K562 (cell line): ENCODE measurements at regions not wholly inside any gene's neighbourhood (a gene's known extent, or its start where the extent isn't known, plus 50 kb on each side); places are given as distances from the start of the nearest gene placed in this dataset.

Source experiments
- ARID1B ChIP-seq: fragments of 450-650 bp; IDR thresholded peaks from 2 replicates; pipeline ENCODE4 v1.6.1; 2016; ENCODE audit warnings: antibody characterized with exemption, mild to moderate bottlenecking, inconsistent platforms
- CBFB ChIP-seq: sonication (generic); formaldehyde crosslinking; IDR thresholded peaks from 2 replicates; pipeline ENCODE4 v1.4.0; 2020; ENCODE audit warnings: mild to moderate bottlenecking, missing genetic modification reagents
- DDX20 ChIP-seq: fragments of 450-650 bp; IDR thresholded peaks from 2 replicates; pipeline ENCODE4 v1.6.1; 2016; ENCODE audit warnings: missing genetic modification characterization, low read depth, mild to moderate bottlenecking, missing compliant biosample characterization, moderate library complexity
- DNMT1 ChIP-seq: fragments of 450-650 bp; IDR thresholded peaks from 2 replicates; pipeline ENCODE4 v1.6.1; 2016; ENCODE audit warnings: antibody characterized with exemption, mild to moderate bottlenecking
- E2F3 ChIP-seq: fragments of 250-450 bp; sonication (Bioruptor Pico); IDR thresholded peaks from 2 replicates; pipeline ENCODE4 v1.4.0; 2020; ENCODE audit warnings: mild to moderate bottlenecking
- EGR1 ChIP-seq: fragments of 450-650 bp; conservative IDR thresholded peaks from 2 replicates; pipeline ENCODE4 v1.6.1; 2017; ENCODE audit warnings: mild to moderate bottlenecking
- ESRRB ChIP-seq: fragments of 250-450 bp; sonication (Bioruptor Pico); IDR thresholded peaks from 2 replicates; pipeline ENCODE4 v1.5.0; 2020; ENCODE audit warnings: mild to moderate bottlenecking, moderate library complexity, borderline replicate concordance
- ETV1 ChIP-seq: fragments of 450-650 bp; conservative IDR thresholded peaks from 2 replicates; pipeline ENCODE4 v1.6.1; 2016; ENCODE audit warnings: missing genetic modification characterization, control low read depth, low read depth, missing compliant biosample characterization
- GABPA ChIP-seq: fragments of 200-800 bp; sonication (Bioruptor generic); conservative IDR thresholded peaks from 2 replicates; pipeline ENCODE4 v1.6.1; 2016; ENCODE audit warnings: low read depth, missing genetic modification characterization, missing compliant biosample characterization
- IRF2 ChIP-seq: sonication (generic); formaldehyde crosslinking; IDR thresholded peaks from 2 replicates; pipeline ENCODE4 v1.8.1; 2022; ENCODE audit warnings: mild to moderate bottlenecking, missing genetic modification reagents
- KDM1A ChIP-seq, 2 experiments: fragments of 450-650 bp; IDR thresholded peaks; 2 replicates each; pipeline ENCODE4 v1.6.1; 2016; ENCODE audit warnings: mild to moderate bottlenecking in 2 of 2
- KLF6 ChIP-seq: fragments of 250-450 bp; sonication (Bioruptor Pico); IDR thresholded peaks from 2 replicates; pipeline ENCODE4 v1.4.0; 2020; ENCODE audit warnings: mild to moderate bottlenecking, moderate library complexity, borderline replicate concordance
- LARP7 ChIP-seq: fragments of 450-650 bp; IDR thresholded peaks from 2 replicates; pipeline ENCODE4 v1.6.1; 2016
- LEF1 ChIP-seq: fragments of 450-650 bp; IDR thresholded peaks from 2 replicates; pipeline ENCODE4 v1.6.1; 2016; ENCODE audit warnings: mild to moderate bottlenecking
- MECOM ChIP-seq: fragments of 250-450 bp; sonication (Bioruptor Pico); IDR thresholded peaks from 2 replicates; pipeline ENCODE4 v1.8.0; 2022; ENCODE audit warnings: inconsistent platforms
- MEF2A ChIP-seq: IDR thresholded peaks from 2 replicates; pipeline ENCODE4 v1.6.1; 2011; ENCODE audit warnings: low read depth, mild to moderate bottlenecking, low read length, moderate library complexity; ENCODE audit not compliant: control insufficient read depth
- MEF2D ChIP-seq: conservative IDR thresholded peaks from 2 replicates; pipeline ENCODE4 v1.6.1; 2016; ENCODE audit warnings: low read depth, missing genetic modification characterization, missing compliant biosample characterization
- MTA1 ChIP-seq: fragments of 450-650 bp; IDR thresholded peaks from 2 replicates; pipeline ENCODE4 v1.6.1; 2017; ENCODE audit warnings: borderline replicate concordance
- NCOR1 ChIP-seq: fragments of 450-650 bp; IDR thresholded peaks from 2 replicates; pipeline ENCODE4 v1.6.1; 2016; ENCODE audit warnings: mild to moderate bottlenecking, moderate library complexity
- NR4A1 ChIP-seq, 2 experiments: fragments of 250-450 bp in 1 of 2; fragments of 450-650 bp in 1 of 2; sonication (Bioruptor Pico) in 1 of 2; IDR thresholded peaks; 2 replicates each; pipeline versions ENCODE4 v1.4.0 to v1.6.1; 2016 to 2020; ENCODE audit warnings: mild to moderate bottlenecking in 2 of 2, missing compliant biosample characterization in 1 of 2, missing genetic modification characterization in 1 of 2, moderate library complexity in 1 of 2
- SMARCC2 ChIP-seq: fragments of 450-650 bp; IDR thresholded peaks from 2 replicates; pipeline ENCODE4 v1.6.1; 2017; ENCODE audit warnings: antibody characterized with exemption, moderate library complexity, mild to moderate bottlenecking, low read depth
- STAG1 ChIP-seq: sonication (generic); formaldehyde crosslinking; IDR thresholded peaks from 2 replicates; pipeline ENCODE4 v1.5.0; 2020; ENCODE audit warnings: missing genetic modification reagents, borderline replicate concordance
- TCF7L2 ChIP-seq: fragments of 150-350 bp; IDR thresholded peaks from 2 replicates; pipeline ENCODE4 v1.6.1; 2016; ENCODE audit warnings: low read depth, mild to moderate bottlenecking, low read length, moderate library complexity
- TGIF2 ChIP-seq: sonication (generic); formaldehyde crosslinking; IDR thresholded peaks from 2 replicates; pipeline ENCODE4 v1.8.1; 2022; ENCODE audit warnings: mild to moderate bottlenecking, missing genetic modification reagents, moderate library complexity
- ZBTB34 ChIP-seq: fragments of 250-450 bp; sonication (Bioruptor Pico); IDR thresholded peaks from 2 replicates; pipeline ENCODE4 v1.8.0; 2021; ENCODE audit warnings: mild to moderate bottlenecking, moderate library complexity
- ZNF12 ChIP-seq: sonication (generic); formaldehyde crosslinking; IDR thresholded peaks from 2 replicates; pipeline ENCODE4 v1.4.0; 2020; ENCODE audit warnings: mild to moderate bottlenecking, missing genetic modification reagents
- ZNF699 ChIP-seq: fragments of 250-450 bp; sonication (Bioruptor Pico); IDR thresholded peaks from 2 replicates; pipeline ENCODE4 v1.8.0; 2021; ENCODE audit warnings: mild to moderate bottlenecking, moderate library complexity; ENCODE audit not compliant: insufficient replicate concordance
- TF ChIP-seq, protein P1 (sequence below): IDR thresholded peaks from 2 replicates; pipeline ENCODE4 v1.6.1; 2014; ENCODE audit warnings: antibody characterized with exemption
- TF ChIP-seq, protein P2 (sequence below): fragments of 250-450 bp; sonication (Bioruptor Pico); IDR thresholded peaks from 2 replicates; pipeline ENCODE4 v1.5.0; 2022; ENCODE audit warnings: mild to moderate bottlenecking

GRCh38 chr11:70000228-70000627, 77.9 kb upstream of the ANO1 start (continued):
- TF ChIP-seq MEF2D, result no peak
- no peak for TF ChIP-seq MECOM
- TF ChIP-seq NR4A1 (CRISPR knock-in tag; IDR thresholded peaks at IDR 0.05), result no peak
- TF ChIP-seq NR4A1 (tag; IDR thresholded peaks at IDR 0.05), result no peak
- TF ChIP-seq KDM1A (IDR thresholded peaks at IDR 0.05), result peak; percentile 19 to 21; a peak in 2 of 4 replicates
- no peak for TF ChIP-seq MEF2A
- no peak for TF ChIP-seq LEF1
- TF ChIP-seq GABPA (tag), result no peak
- no peak for TF ChIP-seq TCF7L2
- TF ChIP-seq MTA1, result no peak
- TF ChIP-seq CBFB, result no peak
- TF ChIP-seq, protein P1, sequence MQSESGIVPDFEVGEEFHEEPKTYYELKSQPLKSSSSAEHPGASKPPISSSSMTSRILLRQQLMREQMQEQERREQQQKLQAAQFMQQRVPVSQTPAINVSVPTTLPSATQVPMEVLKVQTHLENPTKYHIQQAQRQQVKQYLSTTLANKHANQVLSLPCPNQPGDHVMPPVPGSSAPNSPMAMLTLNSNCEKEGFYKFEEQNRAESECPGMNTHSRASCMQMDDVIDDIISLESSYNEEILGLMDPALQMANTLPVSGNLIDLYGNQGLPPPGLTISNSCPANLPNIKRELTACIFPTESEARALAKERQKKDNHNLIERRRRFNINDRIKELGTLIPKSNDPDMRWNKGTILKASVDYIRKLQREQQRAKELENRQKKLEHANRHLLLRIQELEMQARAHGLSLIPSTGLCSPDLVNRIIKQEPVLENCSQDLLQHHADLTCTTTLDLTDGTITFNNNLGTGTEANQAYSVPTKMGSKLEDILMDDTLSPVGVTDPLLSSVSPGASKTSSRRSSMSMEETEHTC, result no peak
- TF ChIP-seq KLF6 (CRISPR knock-in tag), result no peak
- TF ChIP-seq, protein P2, sequence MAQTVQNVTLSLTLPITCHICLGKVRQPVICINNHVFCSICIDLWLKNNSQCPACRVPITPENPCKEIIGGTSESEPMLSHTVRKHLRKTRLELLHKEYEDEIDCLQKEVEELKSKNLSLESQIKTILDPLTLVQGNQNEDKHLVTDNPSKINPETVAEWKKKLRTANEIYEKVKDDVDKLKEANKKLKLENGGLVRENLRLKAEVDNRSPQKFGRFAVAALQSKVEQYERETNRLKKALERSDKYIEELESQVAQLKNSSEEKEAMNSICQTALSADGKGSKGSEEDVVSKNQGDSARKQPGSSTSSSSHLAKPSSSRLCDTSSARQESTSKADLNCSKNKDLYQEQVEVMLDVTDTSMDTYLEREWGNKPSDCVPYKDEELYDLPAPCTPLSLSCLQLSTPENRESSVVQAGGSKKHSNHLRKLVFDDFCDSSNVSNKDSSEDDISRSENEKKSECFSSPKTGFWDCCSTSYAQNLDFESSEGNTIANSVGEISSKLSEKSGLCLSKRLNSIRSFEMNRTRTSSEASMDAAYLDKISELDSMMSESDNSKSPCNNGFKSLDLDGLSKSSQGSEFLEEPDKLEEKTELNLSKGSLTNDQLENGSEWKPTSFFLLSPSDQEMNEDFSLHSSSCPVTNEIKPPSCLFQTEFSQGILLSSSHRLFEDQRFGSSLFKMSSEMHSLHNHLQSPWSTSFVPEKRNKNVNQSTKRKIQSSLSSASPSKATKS (CRISPR knock-in tag), result no peak
- TF ChIP-seq E2F3 (CRISPR knock-in tag), result no peak
- TF ChIP-seq ESRRB (CRISPR knock-in tag), result no peak
- TF ChIP-seq TGIF2 (CRISPR knock-in tag), result no peak
- TF ChIP-seq LARP7, result no peak
- peak; percentile 53 for TF ChIP-seq ARID1B
- TF ChIP-seq STAG1 (CRISPR knock-in tag), result no peak
- no peak for TF ChIP-seq IRF2
- TF ChIP-seq DNMT1, result no peak
- no peak for TF ChIP-seq DDX20 (tag)
- no peak for TF ChIP-seq ETV1 (tag)
- no peak for TF ChIP-seq ZBTB34 (CRISPR knock-in tag)
- TF ChIP-seq NCOR1, result peak; percentile 28; the same call in 1 of the 2 replicates
- peak; percentile 70 for TF ChIP-seq EGR1
- TF ChIP-seq ZNF699 (CRISPR knock-in tag), result no peak
- TF ChIP-seq ZNF12, result no peak
- no peak for TF ChIP-seq SMARCC2
